Ishikawa (cell line): ENCODE measurements at regions not wholly inside any gene's neighbourhood (a gene's known extent, or its start where the extent isn't known, plus 50 kb on each side); places are given as distances from the start of the nearest gene placed in this dataset.

Experiments used
- CEBPB ChIP-seq: IDR thresholded peaks from 2 replicates; pipeline ENCODE4 v1.6.1; 2012
- EGR1 ChIP-seq: IDR thresholded peaks from 2 replicates; pipeline ENCODE4 v1.6.1; 2012
- FOXM1 ChIP-seq: IDR thresholded peaks from 2 replicates; pipeline ENCODE4 v1.6.1; 2012; ENCODE audit warnings: low read depth, borderline replicate concordance
- MAX ChIP-seq: IDR thresholded peaks from 2 replicates; pipeline ENCODE4 v1.6.1; 2012
- NFIC ChIP-seq: IDR thresholded peaks from 2 replicates; pipeline ENCODE4 v1.6.1; 2012
- RAD21 ChIP-seq: IDR thresholded peaks from 2 replicates; pipeline ENCODE4 v1.6.1; 2012; ENCODE audit warnings: low read depth
- REST ChIP-seq: IDR thresholded peaks from 2 replicates; pipeline ENCODE4 v1.6.1; 2012; ENCODE audit warnings: low read depth, mild to moderate bottlenecking
- TAF1 ChIP-seq: IDR thresholded peaks from 2 replicates; pipeline ENCODE4 v1.6.1; 2012; ENCODE audit warnings: low read depth, mild to moderate bottlenecking
- TCF12 ChIP-seq: IDR thresholded peaks from 2 replicates; pipeline ENCODE4 v1.6.1; 2012; ENCODE audit warnings: low read depth
- YY1 ChIP-seq: IDR thresholded peaks from 2 replicates; pipeline ENCODE4 v1.6.1; 2012; ENCODE audit warnings: low read depth
- ZBTB7A ChIP-seq: IDR thresholded peaks from 2 replicates; pipeline ENCODE4 v1.6.1; 2012; ENCODE audit warnings: low read depth

- TF ChIP-seq FOXM1 (no peak), YY1 (no peak), ZBTB7A (no peak), NFIC (no peak), REST (no peak), TAF1 (no peak), MAX (no peak), CEBPB (no peak), RAD21 (no peak), EGR1 (no peak), TCF12 (no peak)
These were observed 357.6 kb downstream of the RAD51AP2 start for GRCh38 chr2:17160594-17160993.
